Stomach (tissue), 4 donors: ENCODE measurements at regions not wholly inside any gene's neighbourhood (a gene's known extent, or its start where the extent isn't known, plus 50 kb on each side); places are given as distances from the start of the nearest gene placed in this dataset.

Experiments
- CTCF ChIP-seq, 7 experiments: fragments of 450-650 bp in 4 of 7; fragments of 200-600 bp in 3 of 7; sonication (generic) in 3 of 7; IDR thresholded peaks; one replicate each; pipeline ENCODE4 v1.5.1; 2016 to 2019; ENCODE audit warnings: antibody characterized with exemption in 7 of 7, control low read depth in 2 of 7, mild to moderate bottlenecking in 1 of 7
- POLR2A ChIP-seq, 4 donors: fragments of 450-650 bp; IDR thresholded peaks; one replicate each; pipeline ENCODE4 v1.6.1; 2016; ENCODE audit warnings: antibody characterized with exemption in 4 of 4, control low read depth in 2 of 4, mild to moderate bottlenecking in 1 of 4, moderate library complexity in 1 of 4
- POLR2AphosphoS5 ChIP-seq, 3 donors: sonication (generic); formaldehyde crosslinking; IDR thresholded peaks; one replicate each; pipeline ENCODE4 v1.6.1; 2016; ENCODE audit warnings: antibody characterized with exemption in 3 of 3

DNA sequence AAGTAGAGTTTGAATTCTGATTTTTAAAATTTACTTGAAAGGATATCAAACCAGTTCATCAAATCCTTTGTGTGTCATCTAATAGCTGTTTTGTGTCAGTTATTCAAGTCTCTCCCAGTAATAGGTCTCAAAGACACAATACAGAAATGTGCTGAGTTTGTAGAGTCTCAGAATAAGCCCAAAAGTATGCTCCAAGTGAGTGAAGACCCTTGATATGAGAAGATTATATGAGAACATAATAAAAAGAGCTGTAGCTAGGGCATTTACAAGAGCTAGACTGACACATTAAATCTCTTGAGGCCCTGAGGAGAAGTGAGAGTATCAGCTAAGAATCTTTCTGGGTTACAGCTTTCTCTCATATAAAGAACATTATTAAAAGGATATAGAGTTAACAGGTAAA lies 721.0 kb upstream of the ARRDC3 start:
- no peak for TF ChIP-seq CTCF (IDR thresholded peaks at IDR 0.05)
- TF ChIP-seq POLR2A (IDR thresholded peaks at IDR 0.05) = no peak
- no peak for TF ChIP-seq POLR2AphosphoS5 (IDR thresholded peaks at IDR 0.05)
